Keratinocyte (primary cell): ENCODE measurements at regions not wholly inside any gene's neighbourhood (a gene's known extent, or its start where the extent isn't known, plus 50 kb on each side); places are given as distances from the start of the nearest gene placed in this dataset.

ENCODE experiments used
- DNase-seq: peaks from one replicate; pipeline ENCODE4 v3.0.0-alpha.2; 2011; ENCODE audit warnings: low read depth, missing footprints, low spot score
- FAIRE-seq: peaks from 2 replicates; lab custom pipeline; 2011; peaks lifted over from hg19 to GRCh38; lab: Jason Lieb, UNC
- H2AFZ ChIP-seq: 2 replicates; pipeline ENCODE4 v1.6.0; 2012; ENCODE audit warnings: low read length, control low read depth, inconsistent platforms; ENCODE audit not compliant: control insufficient read depth
- H3K27ac ChIP-seq: 2 replicates; pipeline ENCODE4 v1.5.1; 2011; ENCODE audit warnings: low read length; ENCODE audit not compliant: control insufficient read depth, insufficient read depth
- H3K27me3 ChIP-seq: 3 replicates; pipeline ENCODE4 v1.6.0; 2011; ENCODE audit warnings: low read length; ENCODE audit not compliant: control insufficient read depth, insufficient read depth; ENCODE audit errors: extremely low read depth
- H3K36me3 ChIP-seq, 2 experiments: 2 replicates in 1 of 2; 3 replicates in 1 of 2; pipeline ENCODE4 v1.5.1; 2011; ENCODE audit warnings: low read length in 2 of 2, mild to moderate bottlenecking in 1 of 2; ENCODE audit not compliant: control insufficient read depth in 2 of 2, insufficient read depth in 2 of 2; ENCODE audit errors: extremely low read depth in 1 of 2
- H3K4me1 ChIP-seq: 3 replicates; pipeline ENCODE4 v1.5.1; 2011; ENCODE audit warnings: low read length; ENCODE audit not compliant: control insufficient read depth, insufficient read depth; ENCODE audit errors: extremely low read depth
- H3K4me2 ChIP-seq: 3 replicates; pipeline ENCODE4 v1.6.0; 2011; ENCODE audit warnings: low read depth, low read length; ENCODE audit not compliant: control insufficient read depth, insufficient read depth; ENCODE audit errors: extremely low read depth
- H3K4me3 ChIP-seq, 3 experiments: fragments of 200-600 bp in 1 of 3; sonication (generic) in 1 of 3; 2 replicates in 2 of 3; 3 replicates in 1 of 3; pipeline ENCODE4 v1.5.1; 2011 to 2016; ENCODE audit warnings: low read length in 3 of 3, mild to moderate bottlenecking in 3 of 3, control low read depth in 2 of 3, inconsistent platforms in 1 of 3, low read depth in 1 of 3, mixed read lengths in 1 of 3, mixed run types in 1 of 3, moderate library complexity in 1 of 3; ENCODE audit not compliant: control insufficient read depth in 2 of 3, insufficient read depth in 2 of 3; ENCODE audit errors: extremely low read depth in 1 of 3
- H3K79me2 ChIP-seq: 2 replicates; pipeline ENCODE4 v1.6.0; 2012; ENCODE audit warnings: low read length; ENCODE audit not compliant: control insufficient read depth, insufficient read depth
- H3K9ac ChIP-seq: 3 replicates; pipeline ENCODE4 v1.6.0; 2011; ENCODE audit warnings: low read length; ENCODE audit not compliant: control insufficient read depth, insufficient read depth; ENCODE audit errors: extremely low read depth
- H3K9me1 ChIP-seq: 3 replicates; pipeline ENCODE4 v1.6.0; 2011; ENCODE audit warnings: low read length; ENCODE audit not compliant: control insufficient read depth, insufficient read depth; ENCODE audit errors: extremely low read depth
- H3K9me3 ChIP-seq: 2 replicates; pipeline ENCODE4 v1.5.1; 2012; ENCODE audit warnings: low read depth, low read length; ENCODE audit not compliant: control insufficient read depth
- H4K20me1 ChIP-seq: 3 replicates; pipeline ENCODE4 v1.6.0; 2011; ENCODE audit warnings: low read length; ENCODE audit not compliant: control insufficient read depth, insufficient read depth; ENCODE audit errors: extremely low read depth
- CTCF ChIP-seq, 3 experiments: IDR thresholded peaks in 1 of 3; conservative IDR thresholded peaks in 1 of 3; optimal IDR thresholded peaks in 1 of 3; 2 replicates in 2 of 3; 3 replicates in 1 of 3; pipeline versions ENCODE3 to v1.5.1; 2011; ENCODE audit warnings: low read length in 3 of 3, mild to moderate bottlenecking in 3 of 3, moderate library complexity in 2 of 3, control low read depth in 1 of 3, inconsistent platforms in 1 of 3; ENCODE audit not compliant: insufficient read depth in 2 of 3; ENCODE audit errors: extremely low read depth in 1 of 3
- EZH2 ChIP-seq: IDR thresholded peaks from one replicate; pipeline ENCODE4 v1.6.1; 2012; ENCODE audit warnings: inconsistent platforms, mild to moderate bottlenecking, low read length, moderate library complexity
- dilution Hi-C: fragments of 300-500 bp; cut with MboI; formaldehyde crosslinking; loops from one replicate; pipeline ENCODE4 v1.7.0; 2020; ENCODE audit warnings: low sequenced_read_pairs; ENCODE audit not compliant: extremely low pct_ligation_motif_present

GRCh38 chr4:15233264-15233597, 194.6 kb upstream of the C1QTNF7 start:
- dilution Hi-C loops: loop anchor here (25.0 kb wide), 1 partner anchor 229 kb away; the partner anchor contains the start of gene CC2D2A
- H3K27ac ChIP-seq: no peak overlapping the region

GRCh38 chr4:15233626-15234025, 194.2 kb upstream of the C1QTNF7 start:
- FAIRE-seq: no peak
- dilution Hi-C loops: loop anchor here (25.0 kb wide), 1 partner anchor 229 kb away; the partner anchor contains the start of gene CC2D2A
- no peak overlapping the region for H2AFZ ChIP-seq

More at GRCh38 chr4:15233264-15233597, 194.6 kb upstream of the C1QTNF7 start:
- Histone ChIP-seq H3K9ac (no peak overlapping the region), H3K9me1 (no peaks in the 10 kb centered on the region), H3K36me3 (no peaks in the 10 kb centered on the region), H3K79me2 (no peaks in the 10 kb centered on the region), H3K4me3 (no peak overlapping the region), H4K20me1 (no peaks in the 10 kb centered on the region), H3K9me3 (no peaks in the 10 kb centered on the region), H2AFZ (no peak overlapping the region), H3K4me1 (peaks cover 24% of the 10 kb centered on the region), H3K27me3 (peaks cover 10% of the 10 kb centered on the region), H3K4me2 (no peak overlapping the region)
- FAIRE-seq (no peak), DNase-seq (no peak)
- TF ChIP-seq CTCF (optimal IDR thresholded peaks at IDR 0.05 in 1 of 3, IDR thresholded peaks at IDR 0.05 in 1 of 3, conservative IDR thresholded peaks at IDR 0.05 in 1 of 3; ENCODE audit: extremely low read depth in 1 of 3, insufficient read depth in 2 of 3, low read length in 3 of 3) (no peak), EZH2 (no peak)

More at GRCh38 chr4:15233626-15234025, 194.2 kb upstream of the C1QTNF7 start:
- Histone ChIP-seq H3K9ac (no peak overlapping the region), H3K27me3 (peaks cover 10% of the 10 kb centered on the region), H4K20me1 (no peaks in the 10 kb centered on the region), H3K79me2 (no peaks in the 10 kb centered on the region), H3K4me3 (no peak overlapping the region), H3K9me3 (no peaks in the 10 kb centered on the region), H3K4me2 (no peak overlapping the region), H3K36me3 (no peaks in the 10 kb centered on the region), H3K9me1 (no peaks in the 10 kb centered on the region), H3K27ac (no peak overlapping the region), H3K4me1 (peaks cover 24% of the 10 kb centered on the region)
- TF ChIP-seq EZH2 (no peak), CTCF (optimal IDR thresholded peaks at IDR 0.05 in 1 of 3, IDR thresholded peaks at IDR 0.05 in 1 of 3, conservative IDR thresholded peaks at IDR 0.05 in 1 of 3; ENCODE audit: extremely low read depth in 1 of 3, insufficient read depth in 2 of 3, low read length in 3 of 3) (no peak)
- DNase-seq: no peak
